ENCODE measurements at regions not wholly inside any gene's neighbourhood (a gene's known extent, or its start where the extent isn't known, plus 50 kb on each side); places are given as distances from the start of the nearest gene placed in this dataset.

DNA sequence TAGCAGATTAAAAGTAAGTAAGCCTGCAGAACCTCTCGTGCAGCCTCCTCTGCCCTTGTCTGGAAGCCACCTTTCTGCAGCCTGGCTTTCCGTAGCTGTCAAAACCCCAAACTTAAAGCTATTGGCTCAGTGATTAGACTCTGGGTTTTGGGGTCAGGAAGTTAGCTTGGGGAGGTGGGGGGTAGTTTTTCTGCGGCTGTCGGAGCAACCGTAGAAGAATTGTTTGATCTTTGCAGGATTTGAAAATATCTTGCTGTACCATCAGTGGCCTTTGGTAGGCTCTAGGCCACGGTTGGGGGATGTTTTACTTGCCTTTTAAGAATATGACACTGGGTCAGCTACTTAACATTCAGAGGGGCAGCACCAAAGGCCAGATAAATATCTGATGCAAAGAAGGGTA is 88.4 kb upstream of the RASGRP1 start:
- no peak for DNase-seq
- no peak for ATAC-seq (ENCODE audit: insufficient read depth, low FRiP score)

DNA sequence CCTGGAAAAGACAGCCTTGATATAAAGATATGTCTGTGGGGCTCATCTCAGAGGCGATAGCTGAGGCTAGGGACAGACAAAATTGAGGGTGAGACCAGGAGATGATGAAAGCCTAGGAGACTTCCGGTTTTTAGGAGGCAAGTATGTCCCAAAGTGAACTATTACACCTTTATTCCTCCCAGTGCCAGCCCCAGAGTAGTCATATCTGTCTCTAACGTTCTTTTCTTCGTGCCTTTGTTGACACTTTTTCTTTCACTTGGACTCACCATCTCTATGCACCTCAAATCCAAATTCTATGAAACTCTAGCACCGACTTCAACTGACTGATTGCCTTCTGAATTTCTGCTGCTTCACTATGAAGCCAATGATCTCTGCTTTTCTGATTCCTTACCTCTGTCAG is 93.8 kb upstream of the RASGRP1 start:
- DNase-seq, result no peak
- TF ChIP-seq, protein P1, sequence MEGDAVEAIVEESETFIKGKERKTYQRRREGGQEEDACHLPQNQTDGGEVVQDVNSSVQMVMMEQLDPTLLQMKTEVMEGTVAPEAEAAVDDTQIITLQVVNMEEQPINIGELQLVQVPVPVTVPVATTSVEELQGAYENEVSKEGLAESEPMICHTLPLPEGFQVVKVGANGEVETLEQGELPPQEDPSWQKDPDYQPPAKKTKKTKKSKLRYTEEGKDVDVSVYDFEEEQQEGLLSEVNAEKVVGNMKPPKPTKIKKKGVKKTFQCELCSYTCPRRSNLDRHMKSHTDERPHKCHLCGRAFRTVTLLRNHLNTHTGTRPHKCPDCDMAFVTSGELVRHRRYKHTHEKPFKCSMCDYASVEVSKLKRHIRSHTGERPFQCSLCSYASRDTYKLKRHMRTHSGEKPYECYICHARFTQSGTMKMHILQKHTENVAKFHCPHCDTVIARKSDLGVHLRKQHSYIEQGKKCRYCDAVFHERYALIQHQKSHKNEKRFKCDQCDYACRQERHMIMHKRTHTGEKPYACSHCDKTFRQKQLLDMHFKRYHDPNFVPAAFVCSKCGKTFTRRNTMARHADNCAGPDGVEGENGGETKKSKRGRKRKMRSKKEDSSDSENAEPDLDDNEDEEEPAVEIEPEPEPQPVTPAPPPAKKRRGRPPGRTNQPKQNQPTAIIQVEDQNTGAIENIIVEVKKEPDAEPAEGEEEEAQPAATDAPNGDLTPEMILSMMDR (IDR thresholded peaks at IDR 0.05; ENCODE audit: control extremely low read depth, extremely low read depth), result no peak
- Histone ChIP-seq H3K27ac (ENCODE audit: low read depth in 1 of 2, low read length in 1 of 2) (no peak overlapping the region), H3K4me3 (no peak overlapping the region), H3K9me3 (ENCODE audit: control insufficient read depth in 4 of 4, insufficient read depth in 3 of 4, low read length in 3 of 4) (no peaks in the 10 kb centered on the region), H3K4me1 (ENCODE audit: control insufficient read depth in 5 of 5, insufficient read depth in 5 of 5, low read length in 5 of 5) (no peaks in the 10 kb centered on the region), H3K9ac (ENCODE audit: insufficient read depth in 1 of 2, low read length in 2 of 2) (no peak overlapping the region), H3K27me3 (ENCODE audit: control insufficient read depth in 3 of 3, insufficient read depth in 3 of 3, low read length in 2 of 3) (peaks cover 0 to 4% (median 0%) of the 10 kb centered on the region in 3 donors), H3K36me3 (ENCODE audit: control insufficient read depth in 4 of 4, insufficient read depth in 4 of 4, low read length in 4 of 4) (no peaks in the 10 kb centered on the region)
- 84 to 85% methylated on average over 5 of the region's 5 CpGs for WGBS, 2 donors
- no peak for ATAC-seq (ENCODE audit: insufficient read depth, low FRiP score)

More for the DNA sequence above, 88.4 kb upstream of the RASGRP1 start:
- no peak overlapping the region for H3K27ac ChIP-seq (ENCODE audit: low read depth in 1 of 2, low read length in 1 of 2)
- peaks cover 0 to 1% (median 0%) of the 10 kb centered on the region in 5 donors for H3K4me1 ChIP-seq (ENCODE audit: control insufficient read depth in 5 of 5, insufficient read depth in 5 of 5, low read length in 5 of 5)
- no peaks in the 10 kb centered on the region for H3K9me3 ChIP-seq (ENCODE audit: control insufficient read depth in 4 of 4, insufficient read depth in 3 of 4, low read length in 3 of 4)
- H3K9ac ChIP-seq (ENCODE audit: insufficient read depth in 1 of 2, low read length in 2 of 2), result no peak overlapping the region
- WGBS, 2 donors, result 39 to 54% methylated on average over 6 of the region's 6 CpGs
- no peak overlapping the region for H3K4me3 ChIP-seq
- H3K27me3 ChIP-seq (ENCODE audit: control insufficient read depth in 3 of 3, insufficient read depth in 3 of 3, low read length in 2 of 3), result no peaks in the 10 kb centered on the region
- TF ChIP-seq, protein P1 (IDR thresholded peaks at IDR 0.05; ENCODE audit: control extremely low read depth, extremely low read depth), result no peak
- H3K36me3 ChIP-seq (ENCODE audit: control insufficient read depth in 4 of 4, insufficient read depth in 4 of 4, low read length in 4 of 4), result no peaks in the 10 kb centered on the region

DNA sequence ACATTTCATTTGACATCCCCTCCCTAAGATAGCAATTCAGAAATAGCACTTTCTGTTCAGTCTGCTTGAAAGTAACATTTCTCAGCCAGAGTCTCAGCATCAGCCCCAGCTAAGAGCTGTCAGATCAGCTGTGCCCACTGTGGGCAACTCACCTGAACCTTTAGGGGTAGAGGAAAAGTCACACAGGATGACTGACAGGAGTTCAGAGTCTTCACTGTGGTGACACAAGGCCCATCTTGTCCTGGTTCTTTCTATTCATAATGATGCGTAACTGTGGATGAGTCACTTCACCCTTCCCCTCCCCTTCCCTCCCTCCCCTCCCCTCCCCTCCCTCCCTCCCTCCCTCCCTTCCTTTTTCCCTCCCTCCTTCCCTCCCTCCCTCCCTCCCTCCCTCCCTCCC is 96.1 kb upstream of the RASGRP1 start:
- no peak for DNase-seq
- no peaks in the 10 kb centered on the region for H3K36me3 ChIP-seq (ENCODE audit: control insufficient read depth in 4 of 4, insufficient read depth in 4 of 4, low read length in 4 of 4)
- 87 to 90% methylated on average over 1 of the region's 1 CpG for WGBS, 2 donors

More for the DNA sequence above, 96.1 kb upstream of the RASGRP1 start:
- peaks cover 0 to 4% (median 0%) of the 10 kb centered on the region in 3 donors for H3K27me3 ChIP-seq (ENCODE audit: control insufficient read depth in 3 of 3, insufficient read depth in 3 of 3, low read length in 2 of 3)
- no peaks in the 10 kb centered on the region for H3K9me3 ChIP-seq (ENCODE audit: control insufficient read depth in 4 of 4, insufficient read depth in 3 of 4, low read length in 3 of 4)
- ATAC-seq (ENCODE audit: insufficient read depth, low FRiP score), result no peak
- H3K4me3 ChIP-seq, result no peak overlapping the region
- H3K27ac ChIP-seq (ENCODE audit: low read depth in 1 of 2, low read length in 1 of 2), result no peak overlapping the region
- TF ChIP-seq, protein P1 (IDR thresholded peaks at IDR 0.05; ENCODE audit: control extremely low read depth, extremely low read depth), result no peak
- H3K4me1 ChIP-seq (ENCODE audit: control insufficient read depth in 5 of 5, insufficient read depth in 5 of 5, low read length in 5 of 5), result no peaks in the 10 kb centered on the region
- H3K9ac ChIP-seq (ENCODE audit: insufficient read depth in 1 of 2, low read length in 2 of 2), result no peak overlapping the region
